Germinal center (tissue), 1 donor: ENCODE measurements at regions not wholly inside any gene's neighbourhood (a gene's known extent, or its start where the extent isn't known, plus 50 kb on each side); places are given as distances from the start of the nearest gene placed in this dataset.

Experiments used
- DNase-seq: peaks from one replicate; pipeline ENCODE4 v3.0.0; 2012; ENCODE audit warnings: mixed read lengths, low spot score

DNA sequence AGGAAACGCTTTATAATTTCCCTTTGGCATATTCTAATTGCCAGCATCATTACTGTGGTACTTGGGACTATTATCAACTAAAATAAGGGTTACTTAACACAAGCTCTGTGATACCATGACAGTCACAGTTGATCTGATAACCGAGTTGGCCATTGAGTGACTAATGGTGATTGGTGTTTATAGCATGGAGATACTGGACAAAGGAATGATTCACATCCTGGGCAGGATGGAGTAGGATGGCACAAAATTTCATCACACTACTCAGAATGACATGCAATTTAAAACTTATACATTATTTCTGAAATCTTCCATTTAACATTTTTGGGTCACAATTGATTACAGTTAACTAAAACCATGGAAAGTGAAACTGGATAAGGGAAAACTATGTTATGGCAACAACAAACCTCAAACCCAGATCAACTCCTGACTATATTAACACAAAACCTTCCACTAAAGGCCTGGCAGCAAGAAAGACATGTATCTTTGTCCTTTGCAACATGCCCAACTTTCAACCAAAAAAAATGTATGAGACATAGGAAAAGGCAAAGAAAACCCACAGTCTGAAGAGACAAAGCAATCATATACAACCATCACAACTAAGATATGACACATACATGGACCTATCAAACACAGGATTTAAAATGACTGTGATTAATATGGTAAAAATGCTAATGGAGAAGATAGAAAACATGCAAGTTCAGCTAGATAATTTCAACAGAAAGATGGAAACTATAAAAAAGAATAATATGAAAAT is 208.5 kb upstream of the NRP1 start:
- DNase-seq, result no peak

GRCh38 chr10:33539116-33539515 is 204.6 kb upstream of the NRP1 start:
- no peak for DNase-seq

- no peak for DNase-seq
Observed at GRCh38 chr10:33537066-33537465, 202.6 kb upstream of the NRP1 start.

DNA sequence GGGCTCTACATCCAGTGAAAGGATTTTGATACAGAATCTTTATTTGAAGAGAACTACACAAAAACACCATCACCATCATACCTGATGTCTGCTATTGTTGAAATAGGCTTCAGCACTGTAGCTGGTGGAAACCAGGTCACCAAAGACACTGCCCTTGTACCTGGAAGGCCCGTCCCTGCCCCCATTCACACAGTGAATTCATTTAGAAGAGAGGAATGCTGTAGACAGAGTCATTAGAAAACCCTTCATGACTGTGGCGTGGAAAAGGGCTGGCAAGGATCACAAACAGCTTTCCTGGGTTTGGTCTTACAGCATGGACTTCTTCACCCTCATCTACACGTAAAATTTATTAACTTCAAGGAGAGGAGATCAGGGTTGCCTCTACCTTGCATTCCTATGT is 202.0 kb upstream of the NRP1 start:
- DNase-seq, result no peak

GRCh38 chr10:33535866-33536265 is 201.4 kb upstream of the NRP1 start:
- DNase-seq, result no peak

DNA sequence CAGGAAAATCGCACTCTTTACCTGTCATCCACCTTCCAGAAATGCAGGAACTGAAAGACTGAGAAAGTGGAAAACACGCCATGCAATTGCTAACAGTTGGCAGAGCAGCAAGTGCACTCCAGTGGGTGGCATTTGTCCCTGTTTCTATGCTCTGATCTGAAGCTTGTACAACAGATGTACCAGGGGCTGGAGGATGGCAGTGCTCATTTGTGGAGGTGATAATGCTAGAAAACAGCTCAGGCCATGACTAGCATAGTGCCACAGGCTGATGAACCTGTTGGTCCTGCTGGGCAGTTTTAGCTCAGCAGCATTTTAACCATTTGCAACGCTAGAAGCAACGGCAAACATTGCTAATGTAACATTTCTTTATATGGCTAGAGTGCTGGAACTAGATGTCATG is 199.9 kb upstream of the NRP1 start:
- DNase-seq, result no peak

DNA sequence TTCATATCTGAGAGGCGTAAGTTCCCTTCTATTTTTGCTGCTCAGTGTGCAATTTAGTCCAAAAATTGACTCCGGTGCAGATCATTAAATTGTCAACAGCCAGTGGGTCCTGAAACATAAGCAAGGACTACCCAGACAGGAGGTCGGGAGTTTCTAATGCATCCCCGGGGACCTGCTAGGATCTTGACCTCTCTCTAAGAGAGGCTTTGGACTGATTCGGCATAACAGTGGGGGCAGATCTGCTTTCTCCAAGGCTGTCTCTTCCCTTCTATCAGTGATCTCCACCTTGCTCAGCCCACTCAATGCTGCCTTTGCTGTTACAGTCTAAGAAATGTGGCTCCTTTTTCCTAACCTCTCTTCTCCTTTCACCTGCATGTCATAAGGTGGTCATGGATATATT is 199.1 kb upstream of the NRP1 start:
- DNase-seq, result no peak

DNA sequence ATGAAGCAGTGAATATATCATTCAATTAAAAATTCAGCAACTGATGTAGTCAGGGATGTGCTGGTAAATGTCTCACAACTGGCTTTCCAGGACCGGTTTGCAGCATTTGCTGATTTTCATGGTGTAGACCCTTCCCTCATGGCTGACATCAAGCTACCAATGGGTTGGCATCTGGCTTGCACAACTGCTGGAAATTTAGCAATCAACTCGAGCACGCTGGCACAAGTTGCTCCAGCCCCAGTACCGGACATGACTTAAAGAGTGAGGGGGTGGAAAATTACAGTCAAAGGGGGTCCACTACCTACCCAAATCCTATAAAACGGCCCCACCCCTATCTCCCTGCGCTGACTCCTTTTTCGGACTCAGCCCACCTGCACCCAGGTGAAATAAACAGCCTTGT is 198.4 kb upstream of the NRP1 start:
- DNase-seq, result no peak

GRCh38 chr10:33529234-33529633 is 194.8 kb upstream of the NRP1 start:
- DNase-seq, result no peak

DNA sequence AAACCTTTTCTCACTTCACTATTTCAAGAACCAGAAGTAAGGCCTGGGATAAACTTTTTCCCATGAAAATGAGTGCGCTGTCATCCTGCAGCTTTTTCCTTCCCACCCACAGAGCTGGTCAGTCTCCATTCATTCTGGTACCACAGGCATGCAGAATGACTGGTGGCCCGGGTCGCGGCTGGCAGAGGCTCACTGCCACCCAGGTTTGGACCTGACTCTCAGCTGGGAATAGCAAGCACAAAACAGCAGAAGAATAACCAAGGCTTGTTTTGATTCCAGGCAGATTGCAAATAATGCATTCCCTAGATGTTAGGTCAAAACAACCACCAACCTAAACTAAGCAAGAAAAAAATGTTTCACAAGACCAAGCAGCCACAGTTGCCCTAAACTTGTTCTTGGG is 190.5 kb upstream of the NRP1 start:
- DNase-seq, result no peak

DNA sequence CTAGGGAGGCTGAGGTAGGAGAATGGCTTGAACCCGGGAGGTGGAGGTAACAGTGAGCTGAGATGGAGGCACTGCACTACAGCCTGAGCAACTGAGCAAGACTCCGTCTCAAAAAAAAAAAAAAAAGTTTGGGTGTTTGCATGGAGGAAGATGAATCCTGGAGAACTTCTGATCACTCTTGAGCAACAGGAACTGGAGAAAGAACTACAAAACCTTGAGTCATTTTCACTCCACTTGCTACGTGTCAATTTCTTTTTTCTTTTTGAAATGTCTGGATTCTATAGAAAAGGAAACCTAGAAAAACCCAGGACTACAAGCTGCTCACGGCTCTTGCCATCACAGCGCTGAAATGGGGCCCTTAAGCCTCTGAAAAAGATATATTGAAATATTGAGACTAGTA is 189.6 kb upstream of the NRP1 start:
- DNase-seq, result no peak

DNA sequence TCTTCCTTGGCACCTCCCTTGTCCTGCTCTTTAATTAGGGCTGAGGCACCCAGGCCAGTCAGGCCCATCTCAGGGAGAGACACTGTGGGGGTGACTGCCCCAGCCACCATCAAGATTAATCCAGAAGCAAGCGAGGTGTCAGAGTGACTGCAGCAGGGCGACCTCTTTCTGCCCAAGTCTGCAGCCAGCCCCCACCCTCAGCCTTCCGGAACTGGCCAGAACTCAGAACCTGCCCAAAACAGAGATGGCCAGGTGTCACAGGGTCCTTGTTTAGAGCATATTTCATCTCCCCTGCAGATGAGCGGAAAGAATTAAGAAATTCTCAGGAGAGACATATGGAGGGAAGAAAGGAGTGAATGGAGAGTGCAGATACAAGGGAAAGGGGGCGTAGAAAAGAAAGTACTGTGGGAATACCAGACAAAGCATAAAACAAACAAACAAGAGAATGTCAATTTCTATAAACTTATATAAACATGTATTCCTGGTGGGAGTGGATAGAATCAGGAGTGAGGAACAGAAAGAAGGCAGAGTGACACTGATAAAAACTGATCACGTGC is 188.8 kb upstream of the NRP1 start:
- no peak for DNase-seq

DNA sequence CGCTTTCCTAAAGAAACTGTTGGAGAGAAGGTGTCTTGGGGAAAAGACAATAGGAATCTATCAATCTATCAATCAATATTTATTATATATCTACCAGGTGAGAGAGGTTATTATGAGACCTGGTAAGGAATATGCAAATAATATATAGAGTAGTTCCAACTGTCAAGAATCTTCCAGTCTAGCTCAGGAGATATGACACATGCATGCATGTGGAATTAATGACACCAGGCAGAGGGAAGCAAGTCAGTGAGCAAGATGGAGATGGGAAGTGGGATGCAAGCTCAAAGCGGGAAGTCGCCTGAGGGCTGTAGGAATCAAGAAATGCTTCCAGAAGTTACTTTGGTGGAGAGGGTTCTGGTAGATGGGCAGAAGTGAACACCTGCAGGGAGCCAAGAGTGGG is 187.4 kb upstream of the NRP1 start:
- no peak for DNase-seq

DNA sequence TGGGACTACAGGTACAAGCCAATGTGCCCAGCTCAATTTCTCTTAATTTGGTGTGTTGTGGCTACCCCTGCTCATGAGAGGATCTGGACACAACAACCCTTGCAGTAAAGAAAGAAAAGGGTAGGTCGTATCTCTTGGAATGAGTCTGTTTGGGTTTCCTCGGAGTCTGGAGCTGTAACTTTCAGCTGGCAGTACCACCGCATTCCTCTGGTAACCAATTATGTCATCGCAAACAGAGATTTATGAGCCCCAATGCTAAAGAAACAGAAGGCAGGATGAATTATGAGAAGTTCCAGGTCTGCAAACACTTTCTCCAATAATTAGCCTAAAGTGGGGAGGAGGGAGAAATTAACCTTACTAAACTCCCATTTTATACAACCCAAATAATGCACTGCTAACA is 186.6 kb upstream of the NRP1 start:
- no peak for DNase-seq

- DNase-seq, result no peak
Observed at GRCh38 chr10:33520223-33520622, 185.8 kb upstream of the NRP1 start.

- no peak for DNase-seq
Observed at GRCh38 chr10:33519130-33519860, 184.8 kb upstream of the NRP1 start.

- no peak for DNase-seq
Observed at GRCh38 chr10:33510206-33510605, 175.7 kb upstream of the NRP1 start.

GRCh38 chr10:33509231-33509831 is 174.9 kb upstream of the NRP1 start:
- DNase-seq, result no peak

DNA sequence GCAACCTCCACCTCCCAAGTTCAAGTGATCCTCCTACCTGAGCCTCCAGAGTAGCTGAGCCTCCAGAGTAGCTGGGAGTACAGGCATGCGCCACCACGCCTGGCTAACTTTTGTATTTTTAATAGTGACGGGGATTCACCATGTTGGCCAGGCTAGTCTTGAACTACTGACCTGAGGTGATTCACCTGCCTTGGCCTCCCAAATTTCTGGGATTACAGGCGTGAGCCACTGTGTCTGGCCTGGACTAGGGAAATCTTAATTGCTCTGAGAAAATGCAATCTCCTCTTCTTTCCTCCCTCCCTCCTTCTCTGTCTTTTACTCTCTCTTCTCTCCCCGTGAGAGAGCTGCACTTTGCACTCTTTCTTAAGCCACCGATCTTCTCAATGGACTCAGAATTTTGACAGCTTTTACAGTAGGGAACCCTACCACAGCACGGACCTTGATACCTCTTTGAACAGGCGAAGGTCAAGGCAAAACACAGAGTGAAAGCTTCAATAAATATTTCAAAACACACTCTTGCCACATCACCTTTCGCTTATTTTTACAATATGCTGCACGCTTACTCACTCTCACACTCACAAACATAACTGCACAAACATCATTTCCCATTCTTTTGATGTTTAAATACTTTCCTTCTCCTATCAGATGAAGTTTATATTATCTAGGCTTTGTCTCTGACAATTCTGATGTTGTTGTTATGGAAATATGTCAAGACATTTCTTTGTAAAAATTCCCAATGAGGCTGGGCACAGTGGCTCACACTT is 173.4 kb upstream of the NRP1 start:
- DNase-seq, result no peak

DNA sequence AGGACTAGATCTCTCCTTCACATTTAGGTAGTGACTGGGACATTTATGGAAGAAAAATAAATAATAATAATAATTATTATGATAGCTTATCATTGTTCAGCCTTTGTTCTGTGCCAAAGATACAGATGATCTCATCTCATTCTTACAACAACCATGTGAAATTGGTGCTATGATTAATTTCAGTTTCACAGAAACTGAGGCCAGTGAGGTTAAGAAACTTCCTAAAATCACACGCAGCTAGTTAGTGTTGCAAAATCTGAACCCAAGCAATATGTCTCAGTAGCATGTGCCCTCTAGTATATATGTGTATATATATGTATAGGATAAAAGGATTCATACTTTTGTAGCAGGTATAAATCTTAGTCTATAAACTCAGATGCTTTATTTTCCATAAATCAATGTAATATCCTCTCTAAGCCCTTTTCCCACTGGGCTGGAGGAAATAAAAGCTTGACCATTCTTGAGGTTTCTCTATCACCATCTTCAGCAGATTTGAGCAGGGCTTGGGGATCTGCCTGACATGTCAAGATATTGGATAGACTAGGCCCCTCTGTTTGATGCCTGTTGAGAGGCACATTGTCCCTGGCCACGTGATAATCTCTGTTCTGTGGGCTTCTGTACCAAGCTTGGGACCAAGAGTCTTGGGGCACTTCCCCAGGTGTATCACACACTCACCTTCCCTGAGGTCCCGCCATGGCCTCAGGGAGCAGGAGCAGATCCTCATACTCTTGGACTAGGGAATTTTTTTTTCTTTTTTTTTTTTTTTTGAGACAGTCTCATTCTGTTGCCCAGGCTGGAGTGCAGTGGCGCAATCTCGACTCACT is 172.6 kb upstream of the NRP1 start:
- DNase-seq, result no peak

GRCh38 chr10:33506391-33506790 is 171.9 kb upstream of the NRP1 start:
- DNase-seq, result no peak
